Suprapubic skin (tissue), 4 donors: ENCODE measurements at regions not wholly inside any gene's neighbourhood (a gene's known extent, or its start where the extent isn't known, plus 50 kb on each side); places are given as distances from the start of the nearest gene placed in this dataset.

Experiments used
- DNase-seq, 2 donors: peaks; one replicate each; pipeline ENCODE4 v3.0.0-alpha.2; 2019; ENCODE audit warnings: low spot score in 2 of 2
- H3K27ac ChIP-seq: fragments of 200-600 bp; sonication (generic); one replicate; pipeline ENCODE4 v1.5.1; 2019
- H3K27me3 ChIP-seq: fragments of 200-600 bp; sonication (generic); one replicate; pipeline ENCODE4 v1.5.1; 2019
- H3K36me3 ChIP-seq: fragments of 200-600 bp; sonication (generic); one replicate; pipeline ENCODE4 v1.5.1; 2019
- H3K4me1 ChIP-seq: fragments of 200-600 bp; sonication (generic); one replicate; pipeline ENCODE4 v1.5.1; 2019
- H3K4me3 ChIP-seq: fragments of 200-600 bp; sonication (generic); one replicate; pipeline ENCODE4 v1.5.1; 2019; ENCODE audit warnings: mild to moderate bottlenecking
- H3K9me3 ChIP-seq: fragments of 200-600 bp; sonication (generic); one replicate; pipeline ENCODE4 v1.5.1; 2019
- CTCF ChIP-seq, 2 donors: fragments of 200-600 bp in 1 of 2; fragments of 450-650 bp in 1 of 2; sonication (generic) in 1 of 2; IDR thresholded peaks; one replicate each; pipeline ENCODE4 v1.5.1; 2016 to 2019; ENCODE audit warnings: antibody characterized with exemption in 2 of 2, mild to moderate bottlenecking in 1 of 2, moderate library complexity in 1 of 2
- EP300 ChIP-seq: sonication (generic); formaldehyde crosslinking; IDR thresholded peaks from one replicate; pipeline ENCODE4 v1.6.1; 2017; ENCODE audit warnings: antibody characterized with exemption
- POLR2A ChIP-seq, 2 donors: fragments of 450-650 bp; IDR thresholded peaks; one replicate each; pipeline ENCODE4 v1.6.1; 2017; ENCODE audit warnings: antibody characterized with exemption in 2 of 2, mild to moderate bottlenecking in 2 of 2, moderate library complexity in 2 of 2
- POLR2AphosphoS5 ChIP-seq, 3 donors: sonication (generic); formaldehyde crosslinking; IDR thresholded peaks; one replicate each; pipeline ENCODE4 v1.6.1; 2017; ENCODE audit warnings: antibody characterized with exemption in 3 of 3
- WGBS: methylation state at CpG from one replicate; pipeline ENCODE4 v1.1.5; 2018; 5-methylcytosine and 5-hydroxymethylcytosine counted together

- WGBS = 71% methylated on average over 2 of the region's 2 CpGs
- Histone ChIP-seq H3K4me1 (no peaks in the 10 kb centered on the region), H3K27me3 (no peaks in the 10 kb centered on the region), H3K9me3 (no peaks in the 10 kb centered on the region), H3K27ac (no peak overlapping the region), H3K4me3 (no peak overlapping the region), H3K36me3 (no peaks in the 10 kb centered on the region)
- DNase-seq = no peak
- TF ChIP-seq POLR2AphosphoS5 (IDR thresholded peaks at IDR 0.05) (no peak), CTCF (IDR thresholded peaks at IDR 0.05) (no peak), EP300 (no peak), POLR2A (IDR thresholded peaks at IDR 0.05) (no peak)
Observed at GRCh38 chr5:166428264-166428803, 1863.1 kb upstream of the WWC1 start.

- Histone ChIP-seq H3K9me3 (no peaks in the 10 kb centered on the region), H3K36me3 (no peaks in the 10 kb centered on the region), H3K27ac (no peak overlapping the region), H3K4me1 (no peaks in the 10 kb centered on the region), H3K4me3 (no peak overlapping the region), H3K27me3 (no peaks in the 10 kb centered on the region)
- no peak for TF ChIP-seq CTCF (IDR thresholded peaks at IDR 0.05)
- TF ChIP-seq POLR2A (IDR thresholded peaks at IDR 0.05) = no peak
- no peak for TF ChIP-seq EP300
- no peak for TF ChIP-seq POLR2AphosphoS5 (IDR thresholded peaks at IDR 0.05)
- DNase-seq = no peak
- 30% methylated on average over 5 of the region's 5 CpGs for WGBS
Observed at GRCh38 chr5:166430491-166431319, 1860.7 kb upstream of the WWC1 start.

GRCh38 chr5:166431456-166431855 is 1860.0 kb upstream of the WWC1 start:
- H3K27me3 ChIP-seq = no peaks in the 10 kb centered on the region
- H3K9me3 ChIP-seq = no peaks in the 10 kb centered on the region
- no peak overlapping the region for H3K27ac ChIP-seq
- no peaks in the 10 kb centered on the region for H3K4me1 ChIP-seq
- H3K4me3 ChIP-seq = no peak overlapping the region
- WGBS = 27% methylated on average over 4 of the region's 4 CpGs
- TF ChIP-seq POLR2AphosphoS5 (IDR thresholded peaks at IDR 0.05) (no peak), EP300 (no peak), CTCF (IDR thresholded peaks at IDR 0.05) (no peak), POLR2A (IDR thresholded peaks at IDR 0.05) (no peak)
- H3K36me3 ChIP-seq = no peaks in the 10 kb centered on the region
- DNase-seq = no peak

GRCh38 chr5:166433679-166434078 is 1857.8 kb upstream of the WWC1 start:
- DNase-seq = no peak
- Histone ChIP-seq H3K4me3 (no peak overlapping the region), H3K27ac (no peak overlapping the region), H3K4me1 (no peaks in the 10 kb centered on the region), H3K27me3 (no peaks in the 10 kb centered on the region), H3K9me3 (no peaks in the 10 kb centered on the region), H3K36me3 (no peaks in the 10 kb centered on the region)
- WGBS = 81% methylated on average over 5 of the region's 5 CpGs
- TF ChIP-seq POLR2A (IDR thresholded peaks at IDR 0.05) (no peak), CTCF (IDR thresholded peaks at IDR 0.05) (no peak), POLR2AphosphoS5 (IDR thresholded peaks at IDR 0.05) (no peak), EP300 (no peak)

- TF ChIP-seq POLR2AphosphoS5 (IDR thresholded peaks at IDR 0.05) (no peak), POLR2A (IDR thresholded peaks at IDR 0.05) (no peak), CTCF (IDR thresholded peaks at IDR 0.05) (no peak), EP300 (no peak)
- H3K4me1 ChIP-seq = no peaks in the 10 kb centered on the region
- no peak overlapping the region for H3K27ac ChIP-seq
- H3K4me3 ChIP-seq = no peak overlapping the region
- no peaks in the 10 kb centered on the region for H3K27me3 ChIP-seq
- no peaks in the 10 kb centered on the region for H3K36me3 ChIP-seq
- no peak for DNase-seq
- no peaks in the 10 kb centered on the region for H3K9me3 ChIP-seq
- 61% methylated on average over 3 of the region's 3 CpGs for WGBS
Observed at GRCh38 chr5:166436872-166437271, 1854.6 kb upstream of the WWC1 start.
